ENCODE measurements at regions not wholly inside any gene's neighbourhood (a gene's known extent, or its start where the extent isn't known, plus 50 kb on each side); places are given as distances from the start of the nearest gene placed in this dataset.

- no peaks in the 10 kb centered on the region for H3K27me3 ChIP-seq (replicated peaks; ENCODE audit: control insufficient read depth, insufficient read depth, low read length)
- Mint-ChIP-seq H3K9me3 (ENCODE audit: unreplicated experiment) (no peaks in the 10 kb centered on the region), H3K27me3 (ENCODE audit: insufficient read depth, unreplicated experiment) (no peaks in the 10 kb centered on the region), H3K4me1 (ENCODE audit: low read depth, unreplicated experiment) (no peaks in the 10 kb centered on the region), H3K27ac (ENCODE audit: unreplicated experiment) (no peak overlapping the region), H3K36me3 (ENCODE audit: insufficient read depth, unreplicated experiment) (no peaks in the 10 kb centered on the region), H3K4me3 (ENCODE audit: unreplicated experiment) (no peak overlapping the region)
- no peaks in the 10 kb centered on the region for H3K36me3 ChIP-seq (ENCODE audit: control insufficient read depth, insufficient read depth, low read length)
- intact Hi-C loops (cut with micrococcal nuclease; ENCODE audit: unreplicated experiment) = no loop called here
- no peak for TF ChIP-seq CTCF (IDR thresholded peaks at IDR 0.05; ENCODE audit: insufficient read depth in 1 of 2, low read depth in 1 of 2, low read length in 1 of 2, severe bottlenecking in 1 of 2, unreplicated experiment in 1 of 2)
- POLR2A ChIA-PET = no interaction called here
- no peak for DNase-seq
- CTCF ChIA-PET = no interaction called here
- BruUV-seq (replicated peaks) = no TSS peak
- no peaks in the 10 kb centered on the region for H3K4me1 ChIP-seq
- no peak overlapping the region for H3K4me3 ChIP-seq (ENCODE audit: low read depth, low read length)
- H3K9me3 ChIP-seq = no peaks in the 10 kb centered on the region
Measured at GRCh38 chr2:156647377-156648010, 211.3 kb downstream of the GPD2 start.

- intact Hi-C loops (cut with micrococcal nuclease; ENCODE audit: unreplicated experiment) = no loop called here
- ChIA-PET POLR2A (no interaction called here), CTCF (no interaction called here)
- H3K27me3 Mint-ChIP-seq (ENCODE audit: insufficient read depth, unreplicated experiment) = no peaks in the 10 kb centered on the region
- Histone ChIP-seq H3K9me3 (no peaks in the 10 kb centered on the region), H3K4me3 (ENCODE audit: low read depth, low read length) (no peak overlapping the region), H3K4me1 (no peaks in the 10 kb centered on the region), H3K27me3 (replicated peaks; ENCODE audit: control insufficient read depth, insufficient read depth, low read length) (no peaks in the 10 kb centered on the region), H3K36me3 (ENCODE audit: control insufficient read depth, insufficient read depth, low read length) (no peaks in the 10 kb centered on the region)
- H3K9me3 Mint-ChIP-seq (ENCODE audit: unreplicated experiment) = no peaks in the 10 kb centered on the region
- H3K4me3 Mint-ChIP-seq (ENCODE audit: unreplicated experiment) = no peak overlapping the region
- BruUV-seq (replicated peaks) = no TSS peak
- no peak overlapping the region for H3K27ac Mint-ChIP-seq (ENCODE audit: unreplicated experiment)
- no peak for DNase-seq
- TF ChIP-seq CTCF (IDR thresholded peaks at IDR 0.05; ENCODE audit: insufficient read depth in 1 of 2, low read depth in 1 of 2, low read length in 1 of 2, severe bottlenecking in 1 of 2, unreplicated experiment in 1 of 2) = no peak
- no peaks in the 10 kb centered on the region for H3K36me3 Mint-ChIP-seq (ENCODE audit: insufficient read depth, unreplicated experiment)
- no peaks in the 10 kb centered on the region for H3K4me1 Mint-ChIP-seq (ENCODE audit: low read depth, unreplicated experiment)
Measured at GRCh38 chr2:156648522-156648921, 212.3 kb downstream of the GPD2 start.

GRCh38 chr2:156649596-156649995 lies 213.4 kb downstream of the GPD2 start:
- Mint-ChIP-seq H3K4me3 (ENCODE audit: unreplicated experiment) (no peak overlapping the region), H3K27ac (ENCODE audit: unreplicated experiment) (no peak overlapping the region), H3K27me3 (ENCODE audit: insufficient read depth, unreplicated experiment) (no peaks in the 10 kb centered on the region), H3K4me1 (ENCODE audit: low read depth, unreplicated experiment) (no peaks in the 10 kb centered on the region), H3K36me3 (ENCODE audit: insufficient read depth, unreplicated experiment) (no peaks in the 10 kb centered on the region), H3K9me3 (ENCODE audit: unreplicated experiment) (no peaks in the 10 kb centered on the region)
- Histone ChIP-seq H3K9me3 (no peaks in the 10 kb centered on the region), H3K4me1 (no peaks in the 10 kb centered on the region), H3K4me3 (ENCODE audit: low read depth, low read length) (no peak overlapping the region), H3K36me3 (ENCODE audit: control insufficient read depth, insufficient read depth, low read length) (no peaks in the 10 kb centered on the region), H3K27me3 (replicated peaks; ENCODE audit: control insufficient read depth, insufficient read depth, low read length) (no peaks in the 10 kb centered on the region)
- no peak for TF ChIP-seq CTCF (IDR thresholded peaks at IDR 0.05; ENCODE audit: insufficient read depth in 1 of 2, low read depth in 1 of 2, low read length in 1 of 2, severe bottlenecking in 1 of 2, unreplicated experiment in 1 of 2)
- DNase-seq = no peak
- intact Hi-C loops (cut with micrococcal nuclease; ENCODE audit: unreplicated experiment) = no loop called here
- BruUV-seq (replicated peaks) = no TSS peak
- ChIA-PET POLR2A (no interaction called here), CTCF (interaction anchor here (0.7 kb wide), 1 partner anchor 31 kb away, joined by 4 read pairs; no protein-coding TSS in a partner anchor)

Measured in Caco-2 (cell line).